Spleen (tissue), 11 donors: ENCODE measurements at regions not wholly inside any gene's neighbourhood (a gene's known extent, or its start where the extent isn't known, plus 50 kb on each side); places are given as distances from the start of the nearest gene placed in this dataset.

Experiments
- DNase-seq: peaks from one replicate; pipeline ENCODE4 v3.0.0-alpha.2; 2020
- H3K27ac ChIP-seq, 8 donors: fragments of 200-600 bp; sonication (generic) in 7 of 8; 1 replicate in 4 of 8; 2 replicates in 4 of 8; pipeline versions ENCODE4 v1.5.0 to v1.8.0; 2016 to 2021; ENCODE audit warnings: inconsistent platforms in 4 of 8, mild to moderate bottlenecking in 4 of 8, moderate library complexity in 1 of 8
- H3K27me3 ChIP-seq, 7 donors: fragments of 200-600 bp; sonication (generic) in 6 of 7; replicated peaks in 1 of 7; 1 replicate in 4 of 7; 2 replicates in 3 of 7; pipeline versions ENCODE4 v1.5.0 to v1.8.0; 2016 to 2021; ENCODE audit warnings: inconsistent platforms in 3 of 7, mild to moderate bottlenecking in 1 of 7
- H3K36me3 ChIP-seq, 6 donors: fragments of 200-600 bp; sonication (generic) in 5 of 6; 1 replicate in 4 of 6; 2 replicates in 2 of 6; pipeline versions ENCODE4 v1.5.0 to v1.8.0; 2016 to 2021; ENCODE audit warnings: inconsistent platforms in 2 of 6
- H3K4me1 ChIP-seq, 6 donors: fragments of 200-600 bp; sonication (generic) in 5 of 6; 1 replicate in 3 of 6; 2 replicates in 3 of 6; pipeline versions ENCODE4 v1.5.0 to v1.8.0; 2016 to 2021; ENCODE audit warnings: inconsistent platforms in 3 of 6
- H3K4me3 ChIP-seq, 8 donors: fragments of 200-600 bp; sonication (generic) in 7 of 8; 1 replicate in 4 of 8; 2 replicates in 4 of 8; pipeline versions ENCODE4 v1.5.0 to v1.8.0; 2016 to 2021; ENCODE audit warnings: inconsistent platforms in 4 of 8, mild to moderate bottlenecking in 4 of 8, moderate library complexity in 2 of 8
- H3K9me3 ChIP-seq, 8 donors: fragments of 200-600 bp; sonication (generic) in 7 of 8; 1 replicate in 4 of 8; 2 replicates in 4 of 8; pipeline versions ENCODE4 v1.5.0 to v1.8.0; 2016 to 2021; ENCODE audit warnings: inconsistent platforms in 4 of 8
- POLR2A ChIP-seq, 3 donors: fragments of 450-650 bp; IDR thresholded peaks; one replicate each; pipeline ENCODE4 v1.5.1; 2017; ENCODE audit warnings: antibody characterized with exemption in 3 of 3, mild to moderate bottlenecking in 1 of 3
- POLR2AphosphoS5 ChIP-seq, 3 donors: sonication (generic); formaldehyde crosslinking; IDR thresholded peaks; one replicate each; pipeline ENCODE4 v1.5.1; 2017; ENCODE audit warnings: antibody characterized with exemption in 3 of 3
- WGBS, 5 donors: extraction: QIAGEN DNeasy Blood & Tissue Kit in 3 of 5; methylation state at CpG; one replicate each; pipeline versions ENCODE4 v1.1.5 to v1.1.7; 2013 to 2018; 5-methylcytosine and 5-hydroxymethylcytosine counted together
- intact Hi-C: fragments of 100-400 bp; cut with DNase I; formaldehyde crosslinking; loops from one replicate; pipeline ENCODE4 v1.15.0; 2023; ENCODE audit warnings: low total_unique reads
- TF ChIP-seq, protein P1 (sequence below), 11 experiments: fragments of 200-600 bp in 7 of 11; fragments of 450-650 bp in 4 of 11; sonication (generic) in 4 of 11; IDR thresholded peaks in 8 of 11; conservative IDR thresholded peaks in 3 of 11; 1 replicate in 7 of 11; 2 replicates in 4 of 11; pipeline versions ENCODE4 v1.4.0 to v1.8.0; 2016 to 2021; ENCODE audit warnings: antibody characterized with exemption in 11 of 11, inconsistent platforms in 4 of 11, mild to moderate bottlenecking in 1 of 11
- donor health status: healthy with polysubstance abuse.
- donor health status: DM: no; HTN: no; CAD: no; lungs with moderate emphysema.
- donor health status: DM: no; HTN: no; CAD: no.
- donor health status: Bipolar disorder and iron deficiency.
- donor health status: healthy.
- donor health status: DM: no; HTN: no; CAD: no.
- donor health status: DM: yes; HTN: yes; CAD: no.

DNA sequence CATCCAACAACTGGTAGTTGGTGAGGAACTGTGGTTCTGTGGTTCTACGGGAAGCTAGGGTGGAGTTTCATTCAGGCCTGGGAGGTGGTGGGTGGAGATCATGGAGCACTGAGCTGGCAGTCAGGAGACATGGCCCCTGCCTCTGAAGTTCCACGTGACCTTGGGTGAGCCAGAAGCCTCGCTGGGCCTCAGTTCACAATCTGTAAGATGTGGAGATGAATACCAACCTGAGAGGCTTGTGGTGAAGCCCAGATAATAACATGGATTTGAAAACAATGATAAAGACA lies 177.9 kb downstream of the MACROH2A1 start:
- no peaks in the 10 kb centered on the region for H3K9me3 ChIP-seq
- no peak overlapping the region for H3K4me3 ChIP-seq
- peak; percentile 30 for DNase-seq
- peaks cover 0 to 12% (median 0%) of the 10 kb centered on the region in 6 donors for H3K4me1 ChIP-seq
- TF ChIP-seq POLR2AphosphoS5 (IDR thresholded peaks at IDR 0.05) (no peak), POLR2A (IDR thresholded peaks at IDR 0.05) (no peak)
- TF ChIP-seq, protein P1, sequence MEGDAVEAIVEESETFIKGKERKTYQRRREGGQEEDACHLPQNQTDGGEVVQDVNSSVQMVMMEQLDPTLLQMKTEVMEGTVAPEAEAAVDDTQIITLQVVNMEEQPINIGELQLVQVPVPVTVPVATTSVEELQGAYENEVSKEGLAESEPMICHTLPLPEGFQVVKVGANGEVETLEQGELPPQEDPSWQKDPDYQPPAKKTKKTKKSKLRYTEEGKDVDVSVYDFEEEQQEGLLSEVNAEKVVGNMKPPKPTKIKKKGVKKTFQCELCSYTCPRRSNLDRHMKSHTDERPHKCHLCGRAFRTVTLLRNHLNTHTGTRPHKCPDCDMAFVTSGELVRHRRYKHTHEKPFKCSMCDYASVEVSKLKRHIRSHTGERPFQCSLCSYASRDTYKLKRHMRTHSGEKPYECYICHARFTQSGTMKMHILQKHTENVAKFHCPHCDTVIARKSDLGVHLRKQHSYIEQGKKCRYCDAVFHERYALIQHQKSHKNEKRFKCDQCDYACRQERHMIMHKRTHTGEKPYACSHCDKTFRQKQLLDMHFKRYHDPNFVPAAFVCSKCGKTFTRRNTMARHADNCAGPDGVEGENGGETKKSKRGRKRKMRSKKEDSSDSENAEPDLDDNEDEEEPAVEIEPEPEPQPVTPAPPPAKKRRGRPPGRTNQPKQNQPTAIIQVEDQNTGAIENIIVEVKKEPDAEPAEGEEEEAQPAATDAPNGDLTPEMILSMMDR (IDR thresholded peaks at IDR 0.05 in 8 of 11, conservative IDR thresholded peaks at IDR 0.05 in 3 of 11) = no peak
- peaks cover 0 to 1% (median 0%) of the 10 kb centered on the region in 7 donors for H3K27me3 ChIP-seq
- intact Hi-C loops = no loop called here
- H3K27ac ChIP-seq = no peak overlapping the region
- WGBS, 5 donors = 72 to 94% (median 80%) methylated on average over 3 of the region's 3 CpGs
- no peaks in the 10 kb centered on the region for H3K36me3 ChIP-seq

DNA sequence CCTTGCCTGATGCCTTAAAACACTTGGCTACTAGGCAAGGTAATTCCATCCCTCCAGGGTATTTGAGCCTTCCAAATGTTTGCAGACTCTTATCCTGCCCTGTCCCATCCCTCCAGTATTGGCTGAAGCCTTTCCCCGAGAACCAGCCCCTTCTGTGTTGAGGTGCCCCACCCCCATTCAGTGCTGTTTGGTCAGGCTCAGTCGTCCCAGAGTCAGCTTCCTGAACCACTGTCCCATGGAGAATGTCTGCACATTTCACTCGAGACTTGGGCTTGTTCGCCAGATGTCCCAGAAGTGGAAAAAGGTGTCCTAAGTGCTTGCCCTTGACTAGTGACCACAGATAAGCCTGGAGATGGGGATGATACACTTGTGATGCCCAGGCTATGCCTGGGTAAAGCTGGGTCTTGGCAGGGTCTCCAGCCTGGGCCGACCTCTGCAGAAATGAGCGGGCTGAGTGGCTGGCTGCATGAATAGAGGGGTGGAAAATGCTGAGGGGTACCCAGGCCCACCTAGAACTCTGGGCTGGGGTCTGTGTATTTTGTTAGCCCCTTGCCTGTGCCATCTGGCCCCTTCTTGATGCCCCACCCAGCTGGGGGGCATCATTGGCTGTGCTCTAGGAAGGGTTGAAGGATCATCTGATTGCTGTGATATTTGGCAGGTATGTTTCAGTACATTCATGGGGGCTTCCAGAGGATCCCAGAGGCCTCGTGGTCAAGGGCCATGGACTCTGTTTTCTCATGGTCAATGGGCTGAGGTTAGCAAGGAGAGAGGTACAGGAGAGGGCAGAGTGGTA lies 178.4 kb downstream of the MACROH2A1 start:
- intact Hi-C loops = no loop called here
- Histone ChIP-seq H3K27me3 (peaks cover 0 to 3% (median 0%) of the 10 kb centered on the region in 7 donors), H3K36me3 (no peaks in the 10 kb centered on the region), H3K4me1 (peaks cover 0 to 12% (median 0%) of the 10 kb centered on the region in 6 donors), H3K27ac (no peak overlapping the region), H3K4me3 (no peak overlapping the region), H3K9me3 (no peaks in the 10 kb centered on the region)
- DNase-seq = peak; percentile 44
- 79 to 87% (median 83%) methylated on average over 6 to 7 of the region's 7 CpGs for WGBS, 5 donors
- TF ChIP-seq POLR2A (IDR thresholded peaks at IDR 0.05) (no peak), POLR2AphosphoS5 (IDR thresholded peaks at IDR 0.05) (no peak)
- TF ChIP-seq, protein P1 (IDR thresholded peaks at IDR 0.05 in 8 of 11, conservative IDR thresholded peaks at IDR 0.05 in 3 of 11) = no peak

DNA sequence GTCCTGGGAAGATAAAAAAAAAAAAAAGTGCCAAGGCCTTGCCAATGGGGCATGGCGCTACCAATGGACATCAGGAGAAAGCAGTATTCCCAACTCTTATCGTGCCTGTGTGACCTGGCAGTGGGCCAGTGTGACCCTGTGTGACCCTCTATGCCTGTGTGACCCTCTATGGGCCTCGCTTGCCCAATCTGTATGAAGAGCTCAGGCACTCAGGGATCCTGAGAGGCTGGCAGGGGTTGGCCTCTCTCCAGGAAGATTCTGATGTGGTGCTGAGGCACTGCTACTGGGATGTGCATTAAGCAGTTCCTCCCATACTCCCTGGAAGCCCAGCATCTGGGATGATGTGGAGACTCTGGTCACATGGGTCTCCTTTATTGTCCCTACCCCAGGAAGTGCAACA lies 179.2 kb downstream of the MACROH2A1 start:
- no peak overlapping the region for H3K27ac ChIP-seq
- WGBS, 5 donors = 70 to 82% (median 74%) methylated on average over 3 of the region's 3 CpGs
- H3K27me3 ChIP-seq = peaks cover 0 to 10% (median 0%) of the 10 kb centered on the region in 7 donors
- no peaks in the 10 kb centered on the region for H3K36me3 ChIP-seq
- H3K4me1 ChIP-seq = peaks cover 0 to 13% (median 0%) of the 10 kb centered on the region in 6 donors
- no peak overlapping the region for H3K4me3 ChIP-seq
- H3K9me3 ChIP-seq = no peaks in the 10 kb centered on the region
- DNase-seq = peak; percentile 18
- TF ChIP-seq POLR2AphosphoS5 (IDR thresholded peaks at IDR 0.05) (no peak), POLR2A (IDR thresholded peaks at IDR 0.05) (no peak)
- TF ChIP-seq, protein P1 (IDR thresholded peaks at IDR 0.05 in 8 of 11, conservative IDR thresholded peaks at IDR 0.05 in 3 of 11) = no peak
- intact Hi-C loops = no loop called here

DNA sequence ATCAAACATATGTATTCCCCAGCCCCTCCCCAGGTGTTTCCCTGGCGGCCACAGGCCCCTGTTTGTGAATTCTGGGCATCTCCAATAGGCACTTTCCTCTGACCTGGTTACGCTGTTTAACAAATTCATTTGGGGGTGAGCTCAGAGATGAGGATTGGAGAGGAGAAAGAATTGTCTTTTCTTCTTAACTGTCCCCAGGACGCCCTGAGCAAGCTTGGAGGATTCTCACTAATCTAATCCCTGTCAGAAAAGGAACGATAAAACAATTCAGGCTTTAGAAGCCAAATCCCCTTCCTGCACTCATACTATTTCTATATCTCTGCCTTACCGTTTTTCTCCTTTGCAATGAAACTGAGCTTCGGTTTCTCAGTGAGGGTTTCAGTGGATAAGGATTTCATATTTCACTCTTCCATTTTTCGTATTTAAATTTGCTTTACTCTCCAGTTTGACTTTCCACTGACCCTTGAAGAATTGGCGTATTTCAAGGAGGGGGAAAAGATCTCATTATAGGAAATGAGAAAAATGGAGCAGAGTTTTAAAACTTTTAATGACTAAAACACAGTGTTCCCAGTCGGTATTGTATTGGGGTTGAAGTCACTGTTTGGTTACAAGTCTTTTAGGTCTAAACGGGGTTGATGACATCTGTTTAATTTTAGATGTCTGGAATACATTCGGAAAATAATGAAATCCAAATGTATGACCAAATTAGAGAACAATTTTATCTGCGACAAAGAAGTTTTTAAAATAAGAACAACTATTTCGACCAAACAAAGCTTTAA lies 180.1 kb downstream of the MACROH2A1 start:
- H3K9me3 ChIP-seq = no peaks in the 10 kb centered on the region

More for the DNA sequence above, 180.1 kb downstream of the MACROH2A1 start:
- Histone ChIP-seq H3K36me3 (no peaks in the 10 kb centered on the region), H3K27me3 (peaks cover 0 to 10% (median 0%) of the 10 kb centered on the region in 7 donors), H3K4me3 (no peak overlapping the region), H3K27ac (no peak overlapping the region), H3K4me1 (peaks cover 0 to 15% (median 0%) of the 10 kb centered on the region in 6 donors)
- DNase-seq = no peak
- TF ChIP-seq, protein P1 (IDR thresholded peaks at IDR 0.05 in 8 of 11, conservative IDR thresholded peaks at IDR 0.05 in 3 of 11) = no peak
- TF ChIP-seq POLR2A (IDR thresholded peaks at IDR 0.05) = no peak
- no peak for TF ChIP-seq POLR2AphosphoS5 (IDR thresholded peaks at IDR 0.05)
- 83 to 91% (median 89%) methylated on average over 13 of the region's 13 CpGs for WGBS, 5 donors
- intact Hi-C loops = no loop called here
